RWPE1 (cell line): ENCODE measurements at regions not wholly inside any gene's neighbourhood (a gene's known extent, or its start where the extent isn't known, plus 50 kb on each side); places are given as distances from the start of the nearest gene placed in this dataset.

ENCODE experiments used
- CTCF ChIA-PET: fragments of 350-600 bp; sonication (Branson Sonifier 250); formaldehyde crosslinking; extraction: SDS; loops from one replicate; lab custom pipeline; 2021; lab: Yijun Ruan, JAX
- POLR2A ChIA-PET: fragments of 400-600 bp; formaldehyde crosslinking; extraction: SDS; loops from one replicate; lab custom pipeline; 2020; ENCODE audit warnings: antibody characterized with exemption; ENCODE audit not compliant: low non-redundant PET; lab: Yijun Ruan, JAX
- DNase-seq: peaks from one replicate; pipeline ENCODE4 v3.0.0; 2012; ENCODE audit warnings: low spot score
- H3K27ac ChIP-seq: fragments of 450-650 bp; 2 replicates; pipeline ENCODE4 v1.5.1; 2017
- CTCF ChIP-seq: fragments of 450-650 bp; conservative IDR thresholded peaks from 2 replicates; pipeline ENCODE4 v1.5.1; 2017; ENCODE audit warnings: low read depth, mild to moderate bottlenecking

- CTCF ChIA-PET: no interaction called here
- POLR2A ChIA-PET: no interaction called here
- no peak for TF ChIP-seq CTCF
- DNase-seq: no peak
- H3K27ac ChIP-seq: no peak overlapping the region
Measured at GRCh38 chr12:74283646-74284045, 254.0 kb upstream of the ATXN7L3B start.

GRCh38 chr12:74285773-74286172 is 251.9 kb upstream of the ATXN7L3B start:
- no peak for TF ChIP-seq CTCF
- no peak overlapping the region for H3K27ac ChIP-seq
- no peak for DNase-seq
- ChIA-PET POLR2A (no interaction called here), CTCF (interaction anchor here (0.6 to 1.0 kb wide), 2 partner anchors 24 to 350 kb away, joined by 3 to 4 read pairs; no protein-coding TSS in a partner anchor)

GRCh38 chr12:74286254-74286653 is 251.4 kb upstream of the ATXN7L3B start:
- no peak for TF ChIP-seq CTCF
- CTCF ChIA-PET: interaction anchor here (0.6 to 1.0 kb wide), 2 partner anchors 24 to 351 kb away, joined by 3 to 4 read pairs; no protein-coding TSS in a partner anchor
- DNase-seq: no peak

DNA sequence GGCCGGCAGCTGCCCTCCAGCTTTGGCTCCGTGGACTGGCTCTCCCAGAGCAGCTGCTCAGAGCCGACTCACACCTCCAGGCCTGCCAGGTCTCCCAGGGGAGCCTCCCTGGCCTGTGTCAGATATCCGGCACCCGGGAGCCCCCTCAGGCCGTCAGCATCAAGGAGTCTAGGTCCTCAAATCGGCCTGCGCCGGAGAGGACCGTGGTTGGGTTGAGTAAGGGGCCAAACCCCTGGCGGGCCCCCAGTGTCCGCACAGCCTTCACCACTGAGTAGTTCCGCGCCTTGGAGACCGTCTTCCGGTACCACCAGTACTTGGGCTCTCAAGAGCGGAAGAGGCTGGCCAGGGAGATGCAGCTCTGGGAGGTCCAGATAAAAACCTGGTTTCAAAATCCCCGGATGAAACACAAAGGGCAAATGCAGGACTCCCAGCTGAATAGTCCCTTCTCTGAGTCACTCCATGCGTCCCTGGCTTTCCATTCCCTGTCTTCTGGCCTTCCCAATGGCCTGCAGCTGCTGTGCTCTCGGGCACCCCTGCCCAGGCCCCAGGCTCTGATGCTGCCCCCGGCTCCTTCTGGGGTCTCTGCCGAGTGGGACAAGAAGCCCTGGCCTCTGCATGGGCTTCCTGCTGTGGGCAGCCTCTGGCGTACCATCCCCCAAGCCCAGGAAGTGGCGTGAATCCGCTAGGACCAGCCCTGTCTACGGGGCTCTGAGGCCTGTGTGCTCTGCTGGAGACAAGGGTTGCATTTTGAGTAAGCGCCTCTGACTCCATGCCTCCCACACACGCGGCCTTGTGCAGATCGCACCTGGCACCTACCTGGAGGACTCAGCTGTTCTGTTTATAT is 245.1 kb upstream of the ATXN7L3B start:
- DNase-seq: no peak
- CTCF ChIA-PET: no interaction called here
- no peak overlapping the region for H3K27ac ChIP-seq
- TF ChIP-seq CTCF: no peak
- POLR2A ChIA-PET: no interaction called here

More at GRCh38 chr12:74286254-74286653, 251.4 kb upstream of the ATXN7L3B start:
- no peak overlapping the region for H3K27ac ChIP-seq
- POLR2A ChIA-PET: no interaction called here

GRCh38 chr12:74293689-74294131 is 243.9 kb upstream of the ATXN7L3B start:
- no peak for TF ChIP-seq CTCF
- H3K27ac ChIP-seq: no peak overlapping the region
- ChIA-PET CTCF (interaction anchor here (0.7 kb wide), 1 partner anchor 270 kb away, joined by 3 read pairs; no protein-coding TSS in a partner anchor), POLR2A (no interaction called here)
- DNase-seq: no peak

DNA sequence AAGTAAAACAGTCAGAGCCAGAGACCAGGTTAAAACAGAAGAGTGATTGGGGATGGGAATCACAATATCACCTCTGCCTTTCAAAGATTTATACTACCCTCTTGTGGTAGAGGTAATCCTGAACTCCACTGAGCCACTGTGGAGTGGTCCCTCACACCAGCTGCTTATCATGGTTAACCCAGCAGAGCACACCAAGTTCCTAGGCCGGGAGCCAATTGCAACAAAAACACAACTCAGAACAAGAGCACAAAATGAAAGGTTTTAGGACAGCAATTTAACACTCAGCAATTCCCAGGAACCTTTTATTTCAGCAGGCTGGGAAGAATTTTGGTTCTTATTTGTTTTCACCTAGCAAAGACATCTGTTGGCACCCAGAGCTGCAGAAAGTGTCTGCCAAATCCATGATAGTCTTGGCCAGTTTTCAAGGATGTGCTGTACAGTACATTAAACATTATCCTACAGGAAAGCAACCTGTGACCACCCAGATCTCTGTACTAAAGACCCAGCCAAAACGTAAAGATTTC is 220.5 kb upstream of the ATXN7L3B start:
- DNase-seq: peak; percentile 14
- H3K27ac ChIP-seq: no peak overlapping the region
- ChIA-PET CTCF (interaction anchor here (0.5 to 0.8 kb wide), 5 partner anchors 22 to 1369 kb away, joined by 3 to 6 read pairs (median 3); no protein-coding TSS in a partner anchor), POLR2A (no interaction called here)
- TF ChIP-seq CTCF: no peak; the same call in 1 of the 2 replicates
